IMR-90 (cell line): ENCODE measurements at regions not wholly inside any gene's neighbourhood (a gene's known extent, or its start where the extent isn't known, plus 50 kb on each side); places are given as distances from the start of the nearest gene placed in this dataset.

Experiments
- ATAC-seq: fragments of 200-7000 bp; cut with Tn5 transposase; 2 replicates; pipeline ENCODE4 v1.9.1; 2020; ENCODE audit warnings: low read depth, mild to moderate bottlenecking, moderate library complexity
- BruUV-seq: library from RNA; stranded (reverse); fragments of 400-500 nt; replicated peaks from 2 replicates; lab custom pipeline; 2021; lab: Mats Ljungman, UMichigan
- CTCF ChIA-PET: fragments of 300-600 bp; formaldehyde crosslinking; extraction: SDS; loops from one replicate; lab custom pipeline; 2021; ENCODE audit warnings: antibody characterized with exemption; lab: Yijun Ruan, JAX
- POLR2A ChIA-PET: fragments of 300-600 bp; sonication (Branson Sonifier 250); formaldehyde crosslinking; loops from one replicate; lab custom pipeline; 2022; ENCODE audit warnings: antibody characterized with exemption; ENCODE audit not compliant: unreplicated experiment; lab: Charles Lee
- DNase-seq: peaks from one replicate; pipeline ENCODE4 v3.0.0; 2013
- H2AFZ ChIP-seq: replicated peaks from 2 replicates; pipeline ENCODE3; 2013; ENCODE audit warnings: low read length, mild to moderate bottlenecking; ENCODE audit not compliant: poor library complexity
- H2AK5ac ChIP-seq: 2 replicates; pipeline ENCODE4 v1.6.1; 2013; ENCODE audit warnings: low read depth, low read length, inconsistent platforms
- H2AK9ac ChIP-seq: replicated peaks from 2 replicates; pipeline ENCODE3; 2013; ENCODE audit warnings: mild to moderate bottlenecking, low read depth, low read length, moderate library complexity; ENCODE audit not compliant: poor library complexity
- H2BK120ac ChIP-seq: 2 replicates; pipeline ENCODE4 v1.6.1; 2013; ENCODE audit warnings: low read depth, low read length, inconsistent platforms
- H2BK15ac ChIP-seq: 3 replicates; pipeline ENCODE4 v1.6.1; 2013; ENCODE audit warnings: low read depth, low read length, inconsistent platforms
- H2BK20ac ChIP-seq: 2 replicates; pipeline ENCODE4 v1.6.1; 2013; ENCODE audit warnings: low read depth, mild to moderate bottlenecking, inconsistent platforms, low read length, moderate library complexity
- H2BK5ac ChIP-seq: 2 replicates; pipeline ENCODE4 v1.6.1; 2013; ENCODE audit warnings: mild to moderate bottlenecking, low read depth, low read length, inconsistent platforms; ENCODE audit not compliant: poor library complexity, severe bottlenecking
- H3K14ac ChIP-seq: replicated peaks from 2 replicates; pipeline ENCODE4 v1.6.1; 2013; ENCODE audit warnings: low read depth, low read length, inconsistent platforms
- H3K18ac ChIP-seq: 2 replicates; pipeline ENCODE4 v1.6.1; 2013; ENCODE audit warnings: low read depth, low read length, control low read depth
- H3K23ac ChIP-seq: 2 replicates; pipeline ENCODE4 v1.6.1; 2013; ENCODE audit warnings: low read depth, low read length, inconsistent platforms
- H3K27ac ChIP-seq: 2 replicates; pipeline ENCODE4 v1.5.1; 2013; ENCODE audit warnings: mild to moderate bottlenecking, control low read depth, low read length; ENCODE audit not compliant: insufficient read depth
- H3K27me3 ChIP-seq: 2 replicates; pipeline ENCODE4 v1.6.1; 2013; ENCODE audit warnings: low read length; ENCODE audit not compliant: control insufficient read depth, insufficient read depth
- H3K36me3 ChIP-seq: 2 replicates; pipeline ENCODE4 v1.6.1; 2013; ENCODE audit warnings: low read length, mixed read lengths; ENCODE audit not compliant: control insufficient read depth, insufficient read depth
- H3K4ac ChIP-seq: 2 replicates; pipeline ENCODE4 v1.6.1; 2013; ENCODE audit warnings: low read depth, low read length, inconsistent platforms
- H3K4me1 ChIP-seq: 2 replicates; pipeline ENCODE4 v1.6.1; 2013; ENCODE audit warnings: low read length, mixed read lengths; ENCODE audit not compliant: control insufficient read depth, insufficient read depth
- H3K4me2 ChIP-seq: 2 replicates; pipeline ENCODE4 v1.6.1; 2013; ENCODE audit warnings: low read depth, mild to moderate bottlenecking, control low read depth, low read length, moderate library complexity
- H3K4me3 ChIP-seq: 2 replicates; pipeline ENCODE4 v1.5.1; 2013; ENCODE audit warnings: low read depth, mild to moderate bottlenecking, control low read depth, low read length, moderate library complexity; ENCODE audit not compliant: insufficient read depth
- H3K56ac ChIP-seq: 2 replicates; pipeline ENCODE4 v1.6.1; 2013; ENCODE audit warnings: low read length, inconsistent platforms; ENCODE audit not compliant: insufficient read depth; ENCODE audit errors: extremely low read depth
- H3K79me1 ChIP-seq, 2 experiments: 2 replicates each; pipeline ENCODE4 v1.6.1; 2013; ENCODE audit warnings: low read length in 2 of 2, inconsistent platforms in 1 of 2, low read depth in 1 of 2
- H3K9ac ChIP-seq: 2 replicates; pipeline ENCODE4 v1.6.1; 2013; ENCODE audit warnings: low read depth, low read length, control low read depth
- H3K9me1 ChIP-seq: 2 replicates; pipeline ENCODE4 v1.6.1; 2013; ENCODE audit warnings: low read length, inconsistent platforms; ENCODE audit not compliant: insufficient read depth
- H3K9me3 ChIP-seq: 2 replicates; pipeline ENCODE4 v1.6.1; 2013; ENCODE audit warnings: low read length; ENCODE audit not compliant: control insufficient read depth, insufficient read depth
- H4K20me1 ChIP-seq: 2 replicates; pipeline ENCODE4 v1.6.1; 2013; ENCODE audit warnings: low read length, inconsistent platforms; ENCODE audit not compliant: insufficient read depth
- H4K5ac ChIP-seq: 2 replicates; pipeline ENCODE4 v1.6.1; 2013; ENCODE audit warnings: mild to moderate bottlenecking, low read depth, low read length, control low read depth
- H4K8ac ChIP-seq, 2 experiments: 2 replicates each; pipeline ENCODE4 v1.6.1; 2013; ENCODE audit warnings: low read depth in 2 of 2, low read length in 2 of 2, control low read depth in 1 of 2, inconsistent platforms in 1 of 2
- H4K91ac ChIP-seq: 2 replicates; pipeline ENCODE4 v1.6.1; 2013; ENCODE audit warnings: low read depth, low read length, inconsistent platforms; ENCODE audit not compliant: insufficient read depth
- BHLHE40 ChIP-seq: fragments of 150-350 bp; IDR thresholded peaks from 2 replicates; pipeline ENCODE4 v1.6.1; 2016; ENCODE audit warnings: mild to moderate bottlenecking, low read depth, low read length
- CEBPB ChIP-seq: IDR thresholded peaks from 2 replicates; pipeline ENCODE4 v1.6.1; 2012; ENCODE audit warnings: low read depth, low read length, improper control_type of control experiment
- CHD1 ChIP-seq: IDR thresholded peaks from 2 replicates; pipeline ENCODE4 v1.6.1; 2012; ENCODE audit warnings: low read depth, low read length, improper control_type of control experiment
- FOS ChIP-seq: fragments of 150-350 bp; IDR thresholded peaks from 2 replicates; pipeline ENCODE4 v1.6.1; 2016; ENCODE audit warnings: low read depth, low read length
- MAFK ChIP-seq: IDR thresholded peaks from 2 replicates; pipeline ENCODE4 v1.6.1; 2012; ENCODE audit warnings: low read depth, low read length, improper control_type of control experiment
- MAZ ChIP-seq: IDR thresholded peaks from 2 replicates; pipeline ENCODE4 v1.6.1; 2012; ENCODE audit warnings: low read depth, mild to moderate bottlenecking, low read length, improper control_type of control experiment, moderate library complexity, borderline replicate concordance
- MXI1 ChIP-seq: IDR thresholded peaks from 2 replicates; pipeline ENCODE4 v1.6.1; 2012; ENCODE audit warnings: low read depth, mild to moderate bottlenecking, low read length, moderate library complexity, borderline replicate concordance
- POLR2A ChIP-seq: IDR thresholded peaks from 2 replicates; pipeline ENCODE4 v1.6.1; 2012; ENCODE audit warnings: mild to moderate bottlenecking, low read depth, low read length
- RAD21 ChIP-seq: IDR thresholded peaks from 2 replicates; pipeline ENCODE4 v1.6.1; 2012; ENCODE audit warnings: low read length, improper control_type of control experiment
- RFX5 ChIP-seq: IDR thresholded peaks from 2 replicates; pipeline ENCODE4 v1.8.0; 2012; ENCODE audit warnings: low read depth, mild to moderate bottlenecking, low read length, moderate library complexity
- SMC3 ChIP-seq: fragments of 150-350 bp; IDR thresholded peaks from 2 replicates; pipeline ENCODE4 v1.6.1; 2016; ENCODE audit warnings: low read depth, mild to moderate bottlenecking, antibody characterized with exemption, low read length, moderate library complexity
- USF2 ChIP-seq: fragments of 150-350 bp; IDR thresholded peaks from 2 replicates; pipeline ENCODE4 v1.6.1; 2017; ENCODE audit warnings: mild to moderate bottlenecking, antibody characterized with exemption, low read length, low read depth
- WGBS, 2 experiments: methylation state at CpG; one replicate each; pipeline versions ENCODE4 v1.1.5 to v1.1.7; 2013; ENCODE audit warnings: missing lambda C conversion rate in 2 of 2; ENCODE audit not compliant: insufficient read length in 1 of 2; ENCODE audit errors: extremely low coverage in 2 of 2; 5-methylcytosine and 5-hydroxymethylcytosine counted together
- dilution Hi-C: fragments of 300-500 bp; cut with HindIII; formaldehyde crosslinking; loops from one replicate; pipeline ENCODE4 v1.14.3; 2018; ENCODE audit warnings: low sequenced_read_pairs; ENCODE audit not compliant: unreplicated experiment
- in situ Hi-C: fragments of 300-500 bp; cut with MboI; formaldehyde crosslinking; loops from 3 replicates; pipeline ENCODE4 v1.14.3; 2019; ENCODE audit warnings: low sequenced_read_pairs, inconsistent platforms, mixed read lengths
- intact Hi-C: fragments of 100-400 bp; cut with micrococcal nuclease; formaldehyde crosslinking; loops from 2 replicates; pipeline ENCODE4 v1.10.0; 2022
- TF ChIP-seq, protein P1 (sequence below): conservative IDR thresholded peaks from 2 replicates; pipeline ENCODE4 v1.5.1; 2012; ENCODE audit warnings: mild to moderate bottlenecking, low read depth, low read length, improper control_type of control experiment
- TF ChIP-seq, protein P2 (sequence below): fragments of 150-350 bp; IDR thresholded peaks from 2 replicates; pipeline ENCODE4 v1.6.1; 2016; ENCODE audit warnings: low read depth, mild to moderate bottlenecking, low read length, moderate library complexity, borderline replicate concordance

DNA sequence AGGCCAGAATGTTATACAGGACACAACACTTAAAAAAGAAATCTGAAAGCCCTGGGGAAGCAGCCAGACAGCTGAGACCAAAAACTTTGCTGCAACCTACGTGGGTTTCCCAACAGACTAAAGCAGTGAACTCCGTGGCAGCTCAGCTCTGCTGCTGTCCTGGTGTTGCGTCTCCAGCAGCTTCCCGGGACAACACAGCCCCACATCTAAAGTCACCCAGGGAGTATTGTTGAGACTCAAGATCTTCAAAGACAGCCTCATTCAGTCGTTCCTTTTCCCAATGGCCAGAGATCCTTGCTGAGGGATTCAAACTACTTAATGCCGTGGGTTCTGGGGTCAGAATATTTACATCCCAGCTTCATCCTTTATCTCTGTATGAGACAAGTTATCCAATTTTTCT, 125.8 kb downstream of the MED10 start:
- no peak overlapping the region for H3K9ac ChIP-seq
- no peak overlapping the region for H2BK5ac ChIP-seq
- H3K27me3 ChIP-seq, result no peaks in the 10 kb centered on the region
- H3K79me1 ChIP-seq, result no peaks in the 10 kb centered on the region
- no peak overlapping the region for H4K91ac ChIP-seq
- no CpG with 5 or more reads among the region's 6 CpGs for WGBS, 2 experiments
- no peak for TF ChIP-seq MAZ
- TF ChIP-seq POLR2A, result no peak
- TF ChIP-seq MAFK, result no peak
- TF ChIP-seq MXI1, result no peak
- no peak for TF ChIP-seq RFX5
- TF ChIP-seq, protein P1, sequence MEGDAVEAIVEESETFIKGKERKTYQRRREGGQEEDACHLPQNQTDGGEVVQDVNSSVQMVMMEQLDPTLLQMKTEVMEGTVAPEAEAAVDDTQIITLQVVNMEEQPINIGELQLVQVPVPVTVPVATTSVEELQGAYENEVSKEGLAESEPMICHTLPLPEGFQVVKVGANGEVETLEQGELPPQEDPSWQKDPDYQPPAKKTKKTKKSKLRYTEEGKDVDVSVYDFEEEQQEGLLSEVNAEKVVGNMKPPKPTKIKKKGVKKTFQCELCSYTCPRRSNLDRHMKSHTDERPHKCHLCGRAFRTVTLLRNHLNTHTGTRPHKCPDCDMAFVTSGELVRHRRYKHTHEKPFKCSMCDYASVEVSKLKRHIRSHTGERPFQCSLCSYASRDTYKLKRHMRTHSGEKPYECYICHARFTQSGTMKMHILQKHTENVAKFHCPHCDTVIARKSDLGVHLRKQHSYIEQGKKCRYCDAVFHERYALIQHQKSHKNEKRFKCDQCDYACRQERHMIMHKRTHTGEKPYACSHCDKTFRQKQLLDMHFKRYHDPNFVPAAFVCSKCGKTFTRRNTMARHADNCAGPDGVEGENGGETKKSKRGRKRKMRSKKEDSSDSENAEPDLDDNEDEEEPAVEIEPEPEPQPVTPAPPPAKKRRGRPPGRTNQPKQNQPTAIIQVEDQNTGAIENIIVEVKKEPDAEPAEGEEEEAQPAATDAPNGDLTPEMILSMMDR, result no peak
- no peak for TF ChIP-seq FOS
- TF ChIP-seq, protein P2, sequence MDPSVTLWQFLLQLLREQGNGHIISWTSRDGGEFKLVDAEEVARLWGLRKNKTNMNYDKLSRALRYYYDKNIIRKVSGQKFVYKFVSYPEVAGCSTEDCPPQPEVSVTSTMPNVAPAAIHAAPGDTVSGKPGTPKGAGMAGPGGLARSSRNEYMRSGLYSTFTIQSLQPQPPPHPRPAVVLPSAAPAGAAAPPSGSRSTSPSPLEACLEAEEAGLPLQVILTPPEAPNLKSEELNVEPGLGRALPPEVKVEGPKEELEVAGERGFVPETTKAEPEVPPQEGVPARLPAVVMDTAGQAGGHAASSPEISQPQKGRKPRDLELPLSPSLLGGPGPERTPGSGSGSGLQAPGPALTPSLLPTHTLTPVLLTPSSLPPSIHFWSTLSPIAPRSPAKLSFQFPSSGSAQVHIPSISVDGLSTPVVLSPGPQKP, result no peak
- no peak for TF ChIP-seq CHD1
- no peak for TF ChIP-seq CEBPB
- TF ChIP-seq USF2, result no peak
- TF ChIP-seq SMC3, result no peak
- TF ChIP-seq BHLHE40, result no peak
- no peak for TF ChIP-seq RAD21
- no peak overlapping the region for H4K5ac ChIP-seq
- no peak overlapping the region for H3K14ac ChIP-seq
- no peak overlapping the region for H4K8ac ChIP-seq
- ChIA-PET CTCF (no interaction called here), POLR2A (no interaction called here)
- no peak overlapping the region for H2BK15ac ChIP-seq
- H3K23ac ChIP-seq, result no peak overlapping the region
- H2BK20ac ChIP-seq, result no peak overlapping the region
- no peak overlapping the region for H3K18ac ChIP-seq
- H4K20me1 ChIP-seq, result no peaks in the 10 kb centered on the region
- H3K36me3 ChIP-seq, result no peaks in the 10 kb centered on the region
- in situ Hi-C loops, result no loop called here
- H2AK5ac ChIP-seq, result no peak overlapping the region
- no peak overlapping the region for H3K56ac ChIP-seq
- no peak overlapping the region for H2AFZ ChIP-seq
- no peak overlapping the region for H3K27ac ChIP-seq
- H2BK120ac ChIP-seq, result no peak overlapping the region
- no TSS peak for BruUV-seq
- intact Hi-C loops, result no loop called here
- H3K9me1 ChIP-seq, result no peaks in the 10 kb centered on the region
- dilution Hi-C loops, result no loop called here
- DNase-seq (no peak), ATAC-seq (no peak)
- H3K4me1 ChIP-seq, result no peaks in the 10 kb centered on the region
- H3K4ac ChIP-seq, result no peak overlapping the region
- H3K4me3 ChIP-seq, result no peak overlapping the region
- H2AK9ac ChIP-seq, result no peak overlapping the region
- peaks cover 25% of the 10 kb centered on the region for H3K9me3 ChIP-seq
- H3K4me2 ChIP-seq, result no peak overlapping the region
